C1 segment of cervical spinal cord (tissue), 14 donors: ENCODE measurements at regions not wholly inside any gene's neighbourhood (a gene's known extent, or its start where the extent isn't known, plus 50 kb on each side); places are given as distances from the start of the nearest gene placed in this dataset.
"Not testable (repeated sequence)": the region's sequence is repeated elsewhere in the genome, so short reads cannot be mapped to it uniquely, and the experiment has no call there.

ENCODE experiments used
- DNase-seq, 14 donors: peaks; one replicate each; lab custom pipeline; 2025; lab: John Stamatoyannopoulos, UW

DNA sequence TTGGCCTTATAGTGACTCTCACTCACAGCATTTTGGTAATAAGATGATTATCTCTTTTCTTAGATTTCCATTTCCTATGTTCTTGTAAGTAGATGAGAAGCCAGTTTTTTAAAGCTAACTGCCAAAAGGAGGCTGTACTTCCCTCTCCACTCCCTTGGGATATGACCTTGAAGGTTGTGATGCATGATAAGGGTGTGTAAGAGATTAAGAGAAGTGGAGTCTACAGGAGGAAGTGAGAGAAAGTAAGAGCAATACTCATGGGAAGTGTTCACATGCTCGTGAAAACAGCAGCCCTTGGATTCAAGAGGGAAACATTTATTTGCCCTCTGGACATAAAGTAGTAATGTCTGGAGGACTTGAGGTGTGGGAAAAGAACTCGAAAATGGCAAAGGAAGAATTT is 171.5 kb downstream of the EVA1A start:
- DNase-seq, result no peak

DNA sequence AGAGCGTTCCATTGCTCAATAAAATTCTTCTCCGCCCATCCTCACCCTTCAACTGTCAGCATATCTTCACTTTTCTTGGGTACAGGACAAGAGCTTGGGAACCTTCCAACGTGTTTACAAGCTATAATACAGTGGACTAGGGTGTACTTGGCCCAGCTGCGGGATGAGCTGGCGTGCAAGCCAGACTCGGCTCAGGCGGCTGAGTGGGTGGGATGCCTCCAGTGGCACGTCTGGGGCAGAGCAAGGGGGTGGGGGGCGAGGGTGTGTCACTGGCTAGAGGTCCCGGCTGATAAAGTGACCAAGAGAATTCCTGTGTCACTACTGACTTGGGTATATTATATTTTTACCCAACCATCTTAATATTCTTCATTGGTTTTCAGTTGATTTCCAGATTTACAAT is 179.7 kb downstream of the EVA1A start:
- no peak for DNase-seq

DNA sequence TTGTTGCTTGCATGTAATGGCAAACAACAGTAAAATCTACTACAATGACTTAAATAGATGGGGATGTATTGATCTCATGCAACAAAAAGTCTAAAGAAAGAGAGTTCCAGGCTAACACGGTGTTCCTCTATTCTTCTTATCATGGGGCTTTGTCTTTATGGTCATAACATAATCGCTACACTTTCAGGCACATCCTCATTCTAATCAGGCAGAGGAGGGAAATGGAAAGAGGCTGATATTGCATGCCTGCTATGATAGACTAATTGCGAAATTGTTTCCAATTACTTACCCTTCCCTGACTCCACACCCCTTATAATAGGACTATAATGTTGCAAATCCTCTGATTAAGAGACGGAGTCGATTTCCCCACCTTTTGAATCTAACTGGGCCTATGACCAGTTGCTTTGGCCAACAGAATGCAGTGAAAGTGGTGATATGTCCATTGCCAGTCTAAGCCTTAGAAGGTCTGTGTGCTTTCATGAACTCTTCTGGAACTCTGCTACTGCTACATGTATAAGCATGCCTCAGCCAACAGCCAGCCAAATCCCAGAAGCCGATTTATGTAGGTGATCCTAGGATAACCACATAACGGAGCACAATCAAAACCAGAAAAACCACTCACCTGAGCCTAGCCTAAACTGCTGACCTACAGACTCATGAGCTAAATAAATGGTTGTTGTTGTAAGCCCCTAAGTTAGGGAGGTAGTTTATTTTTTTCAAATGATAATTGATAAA is 180.3 kb upstream of the TACR1 start:
- DNase-seq, result no peak

DNA sequence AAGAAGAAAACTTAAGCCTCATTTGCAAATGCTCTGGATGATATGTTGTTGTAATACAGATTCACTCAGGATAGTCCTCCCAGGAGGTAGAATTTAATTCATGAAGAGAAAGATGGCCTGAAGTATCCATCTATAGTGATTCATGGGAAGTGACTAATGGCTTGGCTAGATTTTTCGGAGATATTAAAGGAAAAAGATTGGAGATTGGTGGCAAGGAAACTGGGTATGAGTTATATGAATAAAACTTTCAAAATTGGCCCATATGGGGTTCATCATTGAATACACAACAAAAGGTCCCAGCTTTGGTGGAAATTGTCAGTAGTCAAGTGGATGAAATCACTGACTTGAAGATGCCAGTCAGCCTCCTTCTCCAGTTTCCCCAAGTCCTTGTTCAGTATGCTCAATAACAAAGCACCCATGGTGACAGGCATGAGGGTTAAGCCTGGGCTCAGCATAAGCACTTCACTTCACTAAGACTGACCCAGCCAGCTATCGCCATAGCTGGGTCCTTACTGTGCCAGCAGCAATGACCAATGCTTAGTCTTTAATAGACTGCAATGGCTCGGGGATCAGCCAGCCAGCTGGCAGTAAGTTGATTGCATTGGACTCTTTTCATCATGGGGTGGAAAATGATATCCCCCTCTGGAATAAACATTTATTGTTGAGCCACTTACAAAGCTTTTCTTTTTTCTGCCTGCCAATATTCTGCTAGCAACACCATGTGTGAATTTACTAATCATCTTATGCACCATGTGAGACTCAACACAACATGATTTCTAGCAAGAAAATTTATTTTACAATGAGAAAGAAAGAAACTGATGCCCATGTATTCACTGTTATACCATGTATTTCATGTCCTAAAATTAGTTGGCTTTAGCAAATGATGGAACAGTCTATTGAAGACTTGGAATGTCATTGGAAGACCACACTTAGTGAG is 176.6 kb upstream of the TACR1 start:
- peak in 5 of 14 donors; percentile 1 to 41 (median 12) for DNase-seq

DNA sequence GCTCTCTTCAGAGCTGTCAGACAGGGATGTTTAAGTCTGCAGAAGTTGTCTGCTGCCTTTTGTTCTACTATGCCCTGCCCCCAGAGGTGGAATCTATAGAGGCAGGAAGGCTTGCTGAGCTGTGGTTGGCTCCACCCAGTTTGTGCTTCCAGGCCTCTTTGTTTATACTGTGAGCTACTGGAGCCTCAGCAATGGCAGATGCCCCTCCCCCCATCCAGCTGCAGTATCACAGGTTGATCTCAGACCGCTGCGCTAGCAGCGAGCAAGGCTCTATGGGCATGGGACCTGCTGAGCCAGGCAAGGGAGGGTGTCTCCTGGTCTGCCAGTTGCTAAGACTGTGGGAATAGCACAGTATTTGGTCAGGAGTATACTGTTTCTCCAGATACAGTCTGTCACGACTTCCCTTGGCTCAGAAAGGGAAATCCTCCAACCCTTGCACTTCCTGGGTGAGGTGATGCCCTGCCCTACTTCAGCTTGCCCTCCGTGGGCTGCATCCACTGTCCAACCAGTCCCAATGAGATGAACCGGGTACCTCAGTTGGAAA is 175.2 kb upstream of the TACR1 start:
- DNase-seq, result not testable (repeated sequence)

DNA sequence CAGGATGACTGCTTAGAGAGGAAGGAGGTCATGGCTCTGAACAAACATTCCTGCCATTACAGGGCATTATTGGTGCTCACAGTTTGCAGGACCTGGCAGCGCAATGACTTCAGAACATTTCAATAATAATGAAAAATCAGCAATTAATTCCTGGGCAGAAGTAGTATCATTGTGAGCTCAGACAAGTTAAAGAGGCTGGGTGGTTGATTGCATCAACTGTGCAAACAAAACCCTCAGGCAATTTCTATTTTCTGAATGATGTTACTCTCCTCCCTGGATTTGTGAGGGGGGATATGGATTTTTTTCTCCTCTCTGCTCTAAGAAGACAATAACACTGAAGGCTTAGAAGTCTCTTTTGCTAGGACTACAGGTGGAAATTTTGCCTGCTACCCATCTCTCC is 168.1 kb upstream of the TACR1 start:
- no peak for DNase-seq

DNA sequence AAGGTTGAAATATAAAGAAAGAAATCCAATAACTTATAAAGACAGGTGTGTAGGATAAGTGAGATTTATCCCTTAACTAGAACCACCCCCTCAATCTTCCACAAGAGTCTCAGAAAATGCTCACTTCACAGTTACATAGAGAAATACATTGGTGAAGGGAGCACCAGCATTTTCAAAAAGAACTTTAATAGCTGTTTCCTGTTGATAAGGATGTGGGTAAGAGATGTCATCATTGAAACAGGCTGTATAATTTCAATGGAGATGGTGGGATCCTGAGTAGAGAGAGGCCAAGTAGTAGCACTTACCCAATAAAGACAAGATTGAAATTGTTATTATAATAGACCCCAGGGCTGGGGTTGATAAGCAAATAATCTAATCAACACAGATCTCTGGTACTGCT is 162.2 kb upstream of the TACR1 start:
- DNase-seq, result no peak

DNA sequence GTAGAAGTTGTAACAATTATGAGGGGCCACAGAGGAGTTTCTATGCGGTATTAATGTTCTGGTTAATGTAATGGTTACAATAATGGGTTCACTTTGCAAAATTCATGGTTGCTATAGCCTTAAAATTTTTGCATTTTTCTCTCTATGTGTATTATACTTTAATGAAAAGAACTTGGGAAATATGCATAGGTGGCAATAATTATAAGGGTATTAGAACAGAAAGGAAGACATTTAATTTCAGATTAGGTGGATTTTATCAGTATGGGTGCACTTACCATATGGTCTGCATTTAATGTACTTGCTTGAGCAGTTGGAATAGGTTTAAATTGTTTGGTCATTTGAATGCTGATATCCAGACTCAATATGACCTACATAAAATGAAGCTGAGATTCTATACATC is 161.6 kb upstream of the TACR1 start:
- DNase-seq, result no peak

DNA sequence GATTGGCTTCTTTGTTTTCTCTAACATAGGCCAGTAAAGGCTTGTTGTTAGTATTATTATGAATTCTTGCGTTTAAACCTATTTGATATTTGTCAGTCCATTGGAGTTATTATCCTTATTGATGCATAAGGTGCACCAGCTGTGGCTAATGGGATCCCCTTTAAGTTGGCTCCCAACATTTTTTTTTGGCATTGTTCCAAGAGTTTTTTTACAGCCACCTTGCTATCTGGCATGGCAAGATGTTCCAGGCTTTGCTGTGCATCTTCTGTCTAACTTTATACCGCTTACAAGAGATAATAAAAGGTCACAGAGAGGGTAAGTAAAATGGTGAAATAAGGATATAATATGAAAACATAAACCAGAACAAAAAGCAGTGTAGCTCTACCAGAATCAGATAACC is 157.5 kb upstream of the TACR1 start:
- DNase-seq, result no peak

DNA sequence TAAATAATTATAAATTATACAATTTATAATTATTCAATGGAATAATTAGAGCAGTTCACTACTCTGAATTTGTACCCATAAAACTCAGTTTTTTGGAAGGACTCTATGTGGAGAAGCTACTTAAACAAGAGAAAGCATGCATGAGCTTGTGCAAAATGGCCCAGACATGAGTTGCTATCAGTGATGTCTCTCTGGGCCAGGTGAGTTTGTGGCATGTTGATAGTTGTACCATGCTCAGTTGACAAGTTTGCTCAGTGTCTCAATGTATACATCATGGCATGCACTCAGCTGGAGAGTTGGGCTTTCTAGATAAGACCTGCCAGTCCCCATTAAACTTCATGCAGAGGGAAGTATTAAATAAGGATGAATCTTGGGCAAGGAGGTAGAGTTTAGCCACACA is 153.8 kb upstream of the TACR1 start:
- DNase-seq, result no peak

DNA sequence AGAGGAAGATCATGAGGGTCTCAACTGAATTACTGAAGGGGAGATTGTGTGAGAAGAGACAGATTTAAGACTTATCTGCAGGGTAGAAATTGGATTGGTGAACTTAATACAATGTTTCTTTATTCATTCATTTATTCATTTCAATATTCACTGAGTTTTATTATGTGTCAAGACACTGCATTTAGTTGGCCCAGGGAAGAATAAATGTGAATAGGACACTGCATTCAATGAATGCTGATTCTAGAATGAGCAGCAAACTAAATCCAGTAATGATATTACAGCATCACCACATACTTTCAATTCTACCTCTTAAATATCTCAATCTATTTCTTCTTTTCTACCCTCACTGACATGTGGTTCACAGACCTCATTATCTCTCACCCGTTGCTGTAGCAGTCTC is 149.0 kb upstream of the TACR1 start:
- no peak for DNase-seq

DNA sequence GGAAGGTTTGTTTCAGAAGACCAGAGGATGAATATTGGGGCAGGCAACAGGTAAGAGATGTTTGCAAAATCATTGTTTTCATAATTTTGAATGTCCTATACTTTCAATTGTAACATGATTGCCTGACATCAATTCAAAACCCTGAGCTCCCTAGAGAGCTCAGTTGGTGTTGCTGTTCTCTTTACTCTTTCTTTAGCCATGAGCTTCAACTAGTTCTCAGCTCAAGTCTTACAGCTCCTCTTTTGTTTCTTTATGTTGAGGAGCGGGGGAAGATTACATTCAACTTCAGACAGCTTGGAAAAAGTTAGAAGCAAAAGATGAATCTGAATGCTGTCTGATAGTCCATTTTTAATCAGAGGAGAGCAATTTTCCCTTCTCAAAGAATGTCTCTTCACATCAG is 144.8 kb upstream of the TACR1 start:
- no peak for DNase-seq

DNA sequence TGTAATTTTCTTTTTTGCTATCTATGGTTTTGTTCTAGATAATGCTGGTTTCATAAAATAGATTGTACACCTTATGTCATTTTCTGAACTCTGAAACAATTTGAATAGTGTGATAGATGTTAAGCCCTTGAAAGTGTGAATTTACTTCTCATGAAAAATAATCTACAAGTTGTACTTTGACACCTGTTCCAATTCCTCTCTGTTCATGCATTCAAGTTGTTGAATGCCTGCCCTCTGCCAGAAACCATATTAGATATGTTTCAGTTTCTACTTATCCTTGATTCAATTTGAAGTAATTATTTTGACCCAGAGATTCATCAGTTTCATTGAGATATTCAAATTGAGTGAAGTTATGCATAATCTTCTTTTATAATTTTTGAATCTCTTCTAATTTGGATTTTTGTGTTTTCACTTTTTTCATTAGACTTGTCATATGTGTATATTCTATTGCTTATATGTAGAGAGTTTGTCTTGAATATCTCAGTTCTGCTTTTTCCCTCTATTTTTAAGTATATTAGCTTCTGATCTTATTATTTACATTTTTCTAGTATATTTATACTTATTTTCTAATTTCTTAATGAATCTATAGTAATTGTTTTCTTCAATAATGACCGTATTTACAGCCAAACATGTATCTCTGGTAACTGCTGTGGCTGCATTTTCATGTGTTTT is 143.3 kb upstream of the TACR1 start:
- DNase-seq, result no peak

DNA sequence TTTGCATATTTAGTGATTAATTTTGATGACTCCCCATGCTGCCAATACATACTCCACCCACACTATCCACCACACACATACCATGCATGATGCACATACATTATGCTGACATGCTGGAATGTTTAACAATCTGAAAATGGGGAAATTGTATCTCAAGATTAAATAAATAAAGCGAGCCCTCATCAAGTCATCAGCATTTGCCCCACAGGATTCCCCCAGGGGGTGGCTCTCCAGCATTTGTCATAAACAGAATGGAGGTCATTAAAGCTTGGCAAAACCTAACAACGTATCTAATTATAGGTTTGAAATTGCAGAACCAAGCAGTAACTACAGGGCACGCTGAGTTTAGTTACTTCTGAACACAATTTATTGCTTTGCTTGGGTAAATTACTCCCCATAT is 141.2 kb upstream of the TACR1 start:
- DNase-seq, result no peak

DNA sequence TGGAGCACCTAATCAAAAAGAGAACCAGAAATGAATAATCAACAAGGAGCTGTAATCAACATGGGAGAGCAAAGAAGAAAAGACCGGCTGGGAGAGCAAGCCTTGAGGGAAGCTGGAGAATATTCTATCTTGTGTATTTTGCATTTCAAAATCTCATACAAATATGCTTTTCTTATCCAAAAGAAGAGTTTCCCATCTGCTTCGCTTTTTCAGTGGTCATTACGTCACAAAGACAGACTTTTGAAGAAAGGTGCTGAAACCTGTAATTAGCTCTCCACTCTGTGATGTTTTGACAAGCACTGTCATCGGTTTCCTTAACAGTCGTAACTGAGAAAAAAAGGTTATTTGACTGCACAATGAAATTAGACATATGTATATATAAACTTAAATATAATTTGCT is 139.1 kb upstream of the TACR1 start:
- no peak for DNase-seq

DNA sequence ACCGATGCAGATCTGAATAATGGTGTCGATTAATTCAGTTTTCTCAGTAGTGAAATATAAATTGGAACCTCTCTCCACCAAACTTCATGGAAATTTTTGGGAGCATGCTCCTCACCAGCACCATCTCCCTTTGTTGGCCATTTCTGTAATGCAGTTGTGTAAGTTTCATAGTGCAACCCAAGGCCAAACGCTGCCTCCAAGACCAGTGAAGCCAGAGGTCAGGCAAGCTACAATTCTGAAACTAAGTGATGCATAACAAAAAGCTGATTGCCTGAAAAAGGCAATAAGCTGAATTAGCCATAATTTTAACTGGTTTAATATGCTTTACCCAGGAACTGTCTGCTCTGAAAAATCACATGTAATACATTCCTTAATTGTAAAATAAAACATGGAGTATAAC is 138.3 kb upstream of the TACR1 start:
- DNase-seq, result no peak

DNA sequence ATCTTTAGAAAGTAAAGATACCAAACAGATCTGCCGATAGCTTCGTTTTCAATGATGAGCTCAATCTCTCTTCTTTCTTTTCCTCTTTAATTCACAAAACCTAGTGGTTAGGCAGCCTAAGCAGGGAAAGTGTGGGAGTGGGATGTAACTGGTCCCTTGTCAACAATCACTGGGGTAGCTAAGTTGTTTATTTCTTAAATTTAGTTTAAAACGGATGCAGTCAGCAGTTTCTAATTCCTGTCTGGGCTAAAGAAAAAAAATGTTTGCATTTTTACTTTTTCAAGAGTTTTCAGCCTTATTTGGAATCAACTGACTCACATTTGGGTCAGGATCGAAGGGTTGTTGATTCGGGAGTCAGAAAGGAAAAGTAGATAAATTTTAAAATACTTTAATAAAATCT is 137.7 kb upstream of the TACR1 start:
- DNase-seq, result no peak

DNA sequence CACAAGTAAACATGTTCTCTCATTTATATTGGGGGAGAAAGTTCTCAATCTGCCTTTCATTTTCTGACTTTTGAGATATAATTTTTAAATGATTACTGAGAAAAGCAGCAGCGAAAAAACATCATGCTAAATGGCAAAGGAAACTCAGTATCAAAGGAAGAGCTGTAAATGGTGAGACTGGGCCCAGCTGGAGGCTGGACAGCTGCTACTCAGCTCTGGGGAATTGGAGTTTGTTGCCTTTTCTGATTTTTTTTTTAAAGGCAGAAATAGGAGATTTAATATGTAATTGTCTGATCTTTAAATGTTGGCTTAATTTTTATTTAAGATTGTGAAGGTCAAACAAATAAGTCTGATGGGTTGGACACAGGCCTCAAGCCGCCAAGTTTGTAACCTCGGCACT is 137.1 kb upstream of the TACR1 start:
- no peak for DNase-seq

DNA sequence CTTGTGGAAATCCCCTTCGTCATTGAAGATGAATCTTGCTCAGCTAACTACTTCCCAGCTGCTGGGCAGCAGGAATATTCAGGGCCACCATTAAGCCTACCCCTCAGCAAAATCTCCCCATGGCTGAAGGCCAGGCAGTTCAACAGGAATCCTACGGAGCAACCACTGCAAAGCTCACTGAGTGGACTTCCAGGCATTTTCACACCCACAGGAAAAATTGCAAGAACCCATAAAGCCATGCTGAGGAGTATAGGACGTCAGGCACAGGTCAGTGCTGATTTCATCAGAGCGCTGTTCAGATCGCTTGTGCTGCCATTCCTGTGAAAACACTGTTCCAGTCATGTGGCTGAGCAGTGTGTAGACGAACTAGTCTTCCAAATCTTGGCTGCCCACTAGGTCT is 134.8 kb upstream of the TACR1 start:
- DNase-seq, result no peak

DNA sequence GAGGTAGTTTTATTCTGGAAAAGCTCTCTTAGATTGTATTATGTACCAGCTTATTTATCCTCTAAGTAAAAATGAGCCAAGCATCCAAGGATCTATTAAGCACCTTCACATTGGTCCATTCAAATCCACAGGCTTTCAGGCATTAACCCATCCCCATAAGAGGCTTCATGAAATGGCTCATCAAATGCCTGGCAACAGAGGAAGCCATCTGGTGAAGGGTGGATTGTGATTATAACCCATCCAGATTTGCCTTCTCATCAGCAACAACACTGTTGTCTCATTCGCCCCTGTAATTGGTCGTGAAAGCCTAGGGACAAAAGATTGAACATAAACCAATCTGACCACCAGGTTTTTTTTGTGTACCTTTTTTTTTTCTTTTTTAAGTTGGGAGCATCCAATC is 134.3 kb upstream of the TACR1 start:
- DNase-seq, result no peak

DNA sequence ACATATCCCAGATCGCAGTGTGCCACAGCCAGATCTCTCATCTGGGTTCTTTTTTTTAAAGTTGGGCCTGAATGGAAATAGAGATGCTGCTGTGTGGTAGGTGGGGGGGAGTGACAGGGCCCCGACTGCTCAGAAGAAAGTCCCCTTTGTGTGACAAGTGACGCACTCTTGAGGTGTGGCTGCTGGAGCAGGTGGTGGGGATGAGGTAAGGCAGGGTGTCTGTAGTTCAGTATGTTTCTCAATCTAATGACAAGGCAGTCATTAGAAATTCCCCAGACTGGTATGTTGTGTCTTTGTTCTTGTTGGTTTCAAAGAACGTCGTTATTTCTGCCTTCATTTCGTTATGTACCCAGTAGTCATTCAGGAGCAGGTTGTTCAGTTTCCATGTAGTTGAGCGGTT is 128.8 kb upstream of the TACR1 start:
- no peak for DNase-seq

DNA sequence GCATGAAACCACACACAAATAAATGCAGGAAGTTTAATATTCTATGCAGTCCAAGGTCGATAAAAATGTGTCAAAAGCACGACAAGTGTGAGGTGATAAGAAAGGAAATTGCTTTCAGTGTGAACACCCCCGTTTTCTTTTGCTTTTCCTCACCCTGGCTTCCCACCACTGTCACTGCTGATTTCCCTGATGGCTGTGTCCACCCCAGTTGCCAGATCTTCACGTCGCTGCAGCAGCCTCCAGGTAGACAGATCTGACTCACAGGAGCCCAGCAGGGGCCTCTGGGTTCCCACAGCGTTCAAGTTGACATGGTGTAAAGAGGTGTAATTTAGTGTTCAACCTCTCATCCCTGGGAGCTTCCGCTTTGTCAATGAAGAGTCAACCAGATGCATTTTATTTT is 128.0 kb upstream of the TACR1 start:
- DNase-seq, result no peak
